Naive B cell (primary cell): ENCODE measurements at regions not wholly inside any gene's neighbourhood (a gene's known extent, or its start where the extent isn't known, plus 50 kb on each side); places are given as distances from the start of the nearest gene placed in this dataset.

ENCODE experiments used
- ATAC-seq, 2 donors: fragments of 150-1000 bp; cut with Tn5 transposase; 2 replicates each; pipeline ENCODE4 v1.10.0; 2021; ENCODE audit warnings: low read depth in 2 of 2, mild to moderate bottlenecking in 2 of 2, moderate library complexity in 2 of 2
- DNase-seq: peaks from one replicate; pipeline ENCODE4 v3.0.0; 2022
- H3K27ac Mint-ChIP-seq, 6 donors: one replicate each; pipeline ENCODE4 v1.8.0; 2020 to 2022; ENCODE audit warnings: mild to moderate bottlenecking in 6 of 6, mixed read lengths in 6 of 6, moderate library complexity in 5 of 6, inconsistent platforms in 2 of 6
- H3K27me3 Mint-ChIP-seq, 3 donors: one replicate each; pipeline ENCODE4 v1.8.0; 2021 to 2022; ENCODE audit warnings: mixed read lengths in 3 of 3, mild to moderate bottlenecking in 1 of 3
- H3K36me3 Mint-ChIP-seq, 2 donors: one replicate each; pipeline ENCODE4 v1.8.0; 2020 to 2022; ENCODE audit warnings: mixed read lengths in 2 of 2, inconsistent platforms in 1 of 2, mild to moderate bottlenecking in 1 of 2
- H3K4me1 Mint-ChIP-seq, 3 donors: one replicate each; pipeline ENCODE4 v1.8.0; 2020 to 2022; ENCODE audit warnings: mixed read lengths in 3 of 3, inconsistent platforms in 1 of 3, mild to moderate bottlenecking in 1 of 3, moderate library complexity in 1 of 3
- H3K4me3 Mint-ChIP-seq, 8 donors: one replicate each; pipeline ENCODE4 v1.8.0; 2020 to 2022; ENCODE audit warnings: mild to moderate bottlenecking in 8 of 8, mixed read lengths in 8 of 8, moderate library complexity in 8 of 8, inconsistent platforms in 2 of 8
- H3K9me3 Mint-ChIP-seq, 7 donors: one replicate each; pipeline ENCODE4 v1.8.0; 2020 to 2022; ENCODE audit warnings: mixed read lengths in 7 of 7, mild to moderate bottlenecking in 5 of 7, inconsistent platforms in 2 of 7, moderate library complexity in 1 of 7

- Mint-ChIP-seq H3K4me1 (peaks cover 3 to 7% (median 6%) of the 10 kb centered on the region in 3 donors), H3K27me3 (peaks cover 14 to 26% (median 20%) of the 10 kb centered on the region in 3 donors), H3K4me3 (no peak overlapping the region), H3K9me3 (peaks cover 0 to 1% (median 0%) of the 10 kb centered on the region in 7 donors), H3K36me3 (no peaks in the 10 kb centered on the region), H3K27ac (no peak overlapping the region)
- ATAC-seq (no peak), DNase-seq (no peak)
Measured at GRCh38 chr2:62566847-62567246, 60.9 kb upstream of the TMEM17 start.

GRCh38 chr2:62565309-62565908 is 59.4 kb upstream of the TMEM17 start:
- no peak overlapping the region for H3K27ac Mint-ChIP-seq

DNA sequence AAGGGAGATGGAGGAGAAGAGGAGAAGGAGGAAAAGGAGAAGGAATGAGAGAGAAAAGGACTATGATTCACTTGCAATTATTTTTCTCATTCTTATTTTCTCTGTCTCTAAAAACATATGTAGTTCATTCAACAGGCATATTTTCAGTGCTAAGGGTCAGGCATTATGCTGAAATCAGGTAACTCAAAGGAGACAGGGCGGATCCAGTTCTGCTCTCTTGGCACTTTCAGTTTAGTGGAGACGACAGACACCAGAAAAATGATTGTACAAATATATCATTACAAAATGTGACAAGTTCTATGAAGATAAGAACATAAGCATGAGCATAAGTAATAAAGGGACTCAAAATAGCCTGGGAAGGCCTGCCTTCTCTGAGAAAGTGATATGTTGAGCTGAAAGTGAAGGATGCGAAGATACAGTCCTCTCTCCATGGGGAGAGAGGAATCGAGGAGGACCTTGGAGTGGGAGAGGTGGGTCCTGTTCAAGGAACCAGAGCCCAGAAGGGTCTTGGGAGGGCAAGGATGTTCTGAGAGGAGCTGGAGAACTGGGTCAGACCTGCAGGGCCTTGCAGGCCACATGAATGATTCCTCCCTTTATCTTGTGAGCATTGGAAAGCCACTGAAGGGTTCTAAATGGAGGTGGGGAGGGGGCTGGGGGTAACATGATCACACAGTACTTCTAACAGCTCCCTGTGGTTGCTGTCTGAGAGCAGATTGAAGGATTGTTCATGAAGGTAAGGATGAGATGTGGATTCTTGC is 58.6 kb upstream of the TMEM17 start:
- H3K4me1 Mint-ChIP-seq, result no peaks in the 10 kb centered on the region
- peaks cover 9 to 19% (median 10%) of the 10 kb centered on the region in 3 donors for H3K27me3 Mint-ChIP-seq
- ATAC-seq (no peak), DNase-seq (no peak)
- peak overlapping the region in 1 of 6 donors; percentile 30 for H3K27ac Mint-ChIP-seq
- no peaks in the 10 kb centered on the region for H3K36me3 Mint-ChIP-seq
- H3K9me3 Mint-ChIP-seq, result peaks cover 0 to 1% (median 0%) of the 10 kb centered on the region in 7 donors
- H3K4me3 Mint-ChIP-seq, result no peak overlapping the region

More at GRCh38 chr2:62565309-62565908, 59.4 kb upstream of the TMEM17 start:
- DNase-seq (no peak), ATAC-seq (no peak)
- H3K27me3 Mint-ChIP-seq, result peaks cover 13 to 23% (median 15%) of the 10 kb centered on the region in 3 donors
- peaks cover 0 to 1% (median 0%) of the 10 kb centered on the region in 7 donors for H3K9me3 Mint-ChIP-seq
- no peaks in the 10 kb centered on the region for H3K4me1 Mint-ChIP-seq
- H3K4me3 Mint-ChIP-seq, result no peak overlapping the region
- no peaks in the 10 kb centered on the region for H3K36me3 Mint-ChIP-seq

- Mint-ChIP-seq H3K4me1 (no peaks in the 10 kb centered on the region), H3K4me3 (no peak overlapping the region)
- no peak for DNase-seq
Measured at GRCh38 chr2:62561586-62561985, 55.6 kb upstream of the TMEM17 start.

DNA sequence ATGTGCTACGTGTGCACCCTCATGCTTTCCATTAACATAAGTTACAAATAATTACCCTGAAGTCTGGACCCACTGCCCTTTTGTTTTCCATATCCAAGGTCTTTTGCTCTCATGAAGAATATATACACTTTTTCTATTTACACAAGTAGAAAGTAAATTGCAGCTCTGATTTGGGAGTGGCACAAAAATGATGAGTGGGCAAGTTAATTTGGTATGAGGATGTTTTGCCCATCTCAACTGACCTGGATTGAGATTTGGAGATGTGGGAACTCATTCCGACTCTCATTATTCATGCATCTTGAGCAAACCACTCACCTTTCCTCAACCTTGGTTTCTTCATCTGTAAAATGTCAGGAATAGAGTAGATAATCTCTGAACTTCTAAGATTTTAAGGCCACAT is 53.6 kb upstream of the TMEM17 start:
- ATAC-seq (no peak), DNase-seq (no peak)
- no peaks in the 10 kb centered on the region for H3K4me1 Mint-ChIP-seq
- no peak overlapping the region for H3K4me3 Mint-ChIP-seq
- peaks cover 0 to 6% of the 10 kb centered on the region in 2 donors for H3K36me3 Mint-ChIP-seq
- H3K27me3 Mint-ChIP-seq, result peaks cover 3 to 26% (median 11%) of the 10 kb centered on the region in 3 donors
- H3K27ac Mint-ChIP-seq, result no peak overlapping the region
- peaks cover 0 to 4% (median 0%) of the 10 kb centered on the region in 7 donors for H3K9me3 Mint-ChIP-seq

More at GRCh38 chr2:62561586-62561985, 55.6 kb upstream of the TMEM17 start:
- H3K9me3 Mint-ChIP-seq, result peaks cover 0 to 4% (median 0%) of the 10 kb centered on the region in 7 donors
- peaks cover 0 to 21% (median 9%) of the 10 kb centered on the region in 3 donors for H3K27me3 Mint-ChIP-seq
- ATAC-seq, result no peak
- H3K27ac Mint-ChIP-seq, result no peak overlapping the region
- H3K36me3 Mint-ChIP-seq, result peaks cover 0 to 6% of the 10 kb centered on the region in 2 donors

DNA sequence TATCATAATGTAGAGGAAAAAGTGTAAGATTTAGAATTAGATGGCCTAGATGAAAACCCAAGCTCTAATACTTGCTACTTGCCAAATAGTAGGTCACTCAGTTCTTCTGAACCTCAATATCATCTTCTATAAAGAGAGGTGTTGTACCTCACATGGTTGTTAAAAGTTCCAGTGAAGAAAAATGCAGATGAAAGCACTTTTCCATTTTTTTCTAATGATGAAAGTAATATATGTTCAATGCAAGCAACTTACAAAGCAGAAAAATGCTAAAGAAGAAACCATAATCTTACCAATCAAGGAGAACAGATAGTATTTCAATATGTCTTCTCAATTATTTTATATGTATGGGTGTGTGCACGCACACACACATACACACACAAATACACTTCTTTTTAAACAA is 52.7 kb upstream of the TMEM17 start:
- Mint-ChIP-seq H3K9me3 (peaks cover 0 to 4% (median 0%) of the 10 kb centered on the region in 7 donors), H3K27ac (no peak overlapping the region), H3K27me3 (peaks cover 3 to 28% (median 11%) of the 10 kb centered on the region in 3 donors)

DNA sequence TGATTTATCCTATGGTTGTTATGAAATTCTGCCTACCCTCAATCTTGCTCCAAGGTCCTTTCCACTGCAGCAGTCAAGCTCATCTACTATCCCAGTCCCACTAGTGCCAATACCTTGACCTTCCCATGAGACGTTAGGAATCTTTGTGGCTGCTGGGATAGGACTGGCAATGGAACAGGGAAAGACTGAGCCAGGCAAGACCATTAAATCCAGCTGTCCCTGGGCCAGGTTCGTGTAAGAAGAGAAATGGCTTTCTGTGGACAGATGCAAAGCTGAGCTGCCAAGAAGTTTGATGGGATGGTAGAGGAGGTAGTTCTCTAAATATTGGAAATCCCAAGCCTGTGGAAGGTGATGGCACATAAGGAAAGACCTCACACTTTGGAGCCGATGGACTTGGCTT is 50.1 kb upstream of the TMEM17 start:
- H3K4me3 Mint-ChIP-seq, result no peak overlapping the region
- peaks cover 0 to 6% of the 10 kb centered on the region in 2 donors for H3K36me3 Mint-ChIP-seq

More for the DNA sequence above, 52.7 kb upstream of the TMEM17 start:
- DNase-seq (no peak), ATAC-seq (no peak)
- H3K4me1 Mint-ChIP-seq, result no peaks in the 10 kb centered on the region
- H3K36me3 Mint-ChIP-seq, result peaks cover 0 to 6% of the 10 kb centered on the region in 2 donors
- no peak overlapping the region for H3K4me3 Mint-ChIP-seq

More for the DNA sequence above, 50.1 kb upstream of the TMEM17 start:
- Mint-ChIP-seq H3K27me3 (peaks cover 3 to 27% (median 9%) of the 10 kb centered on the region in 3 donors), H3K27ac (no peak overlapping the region), H3K4me1 (no peaks in the 10 kb centered on the region), H3K9me3 (peaks cover 0 to 4% (median 0%) of the 10 kb centered on the region in 7 donors)
- DNase-seq, result no peak
- ATAC-seq, result no peak
